WTC11 (cell line): ENCODE measurements at regions not wholly inside any gene's neighbourhood (a gene's known extent, or its start where the extent isn't known, plus 50 kb on each side); places are given as distances from the start of the nearest gene placed in this dataset.

Experiments
- NR2C2 ChIP-seq: sonication (generic); formaldehyde crosslinking; IDR thresholded peaks from 2 replicates; pipeline ENCODE4 v1.8.0; 2022; ENCODE audit warnings: mild to moderate bottlenecking, missing genetic modification reagents
- TF ChIP-seq, protein P1 (sequence below): fragments of 200-600 bp; IDR thresholded peaks from 2 replicates; pipeline ENCODE4 v1.8.0; 2022; ENCODE audit warnings: antibody characterized with exemption

GRCh38 chr3:104137116-104137515, 1229.6 kb upstream of the ALCAM start:
- TF ChIP-seq, protein P1, sequence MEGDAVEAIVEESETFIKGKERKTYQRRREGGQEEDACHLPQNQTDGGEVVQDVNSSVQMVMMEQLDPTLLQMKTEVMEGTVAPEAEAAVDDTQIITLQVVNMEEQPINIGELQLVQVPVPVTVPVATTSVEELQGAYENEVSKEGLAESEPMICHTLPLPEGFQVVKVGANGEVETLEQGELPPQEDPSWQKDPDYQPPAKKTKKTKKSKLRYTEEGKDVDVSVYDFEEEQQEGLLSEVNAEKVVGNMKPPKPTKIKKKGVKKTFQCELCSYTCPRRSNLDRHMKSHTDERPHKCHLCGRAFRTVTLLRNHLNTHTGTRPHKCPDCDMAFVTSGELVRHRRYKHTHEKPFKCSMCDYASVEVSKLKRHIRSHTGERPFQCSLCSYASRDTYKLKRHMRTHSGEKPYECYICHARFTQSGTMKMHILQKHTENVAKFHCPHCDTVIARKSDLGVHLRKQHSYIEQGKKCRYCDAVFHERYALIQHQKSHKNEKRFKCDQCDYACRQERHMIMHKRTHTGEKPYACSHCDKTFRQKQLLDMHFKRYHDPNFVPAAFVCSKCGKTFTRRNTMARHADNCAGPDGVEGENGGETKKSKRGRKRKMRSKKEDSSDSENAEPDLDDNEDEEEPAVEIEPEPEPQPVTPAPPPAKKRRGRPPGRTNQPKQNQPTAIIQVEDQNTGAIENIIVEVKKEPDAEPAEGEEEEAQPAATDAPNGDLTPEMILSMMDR: no peak
- TF ChIP-seq NR2C2 (CRISPR knock-in tag): no peak
